ENCODE measurements at regions not wholly inside any gene's neighbourhood (a gene's known extent, or its start where the extent isn't known, plus 50 kb on each side); places are given as distances from the start of the nearest gene placed in this dataset.

- no peak for DNase-seq
Measured at GRCh38 chr18:70429847-70430500, 141.1 kb downstream of the SOCS6 start.

GRCh38 chr18:70428439-70428838 is 139.6 kb downstream of the SOCS6 start:
- DNase-seq = no peak

- DNase-seq = no peak
Measured at GRCh38 chr18:70426818-70427217, 138.0 kb downstream of the SOCS6 start.

- no peak for DNase-seq
Measured at GRCh38 chr18:70425236-70425635, 136.4 kb downstream of the SOCS6 start.

GRCh38 chr18:70423988-70424387 is 135.1 kb downstream of the SOCS6 start:
- no peak for DNase-seq

- no peak for DNase-seq
Measured at GRCh38 chr18:70423120-70423519, 134.3 kb downstream of the SOCS6 start.

GRCh38 chr18:70422391-70422965 is 133.6 kb downstream of the SOCS6 start:
- DNase-seq = no peak

GRCh38 chr18:70421471-70422390 is 132.9 kb downstream of the SOCS6 start:
- no peak for DNase-seq

- no peak for DNase-seq
Measured at GRCh38 chr18:70420146-70420898, 131.5 kb downstream of the SOCS6 start.

- DNase-seq = no peak
Measured at GRCh38 chr18:70419526-70419925, 130.7 kb downstream of the SOCS6 start.

GRCh38 chr18:70418546-70419311 is 129.9 kb downstream of the SOCS6 start:
- DNase-seq = peak; percentile 37

GRCh38 chr18:70417847-70418246 is 129.0 kb downstream of the SOCS6 start:
- no peak for DNase-seq

- DNase-seq = no peak
Measured at GRCh38 chr18:70416496-70416895, 127.7 kb downstream of the SOCS6 start.

- no peak for DNase-seq
Measured at GRCh38 chr18:70415823-70416488, 127.1 kb downstream of the SOCS6 start.

- DNase-seq = no peak
Measured at GRCh38 chr18:70414315-70414900, 125.6 kb downstream of the SOCS6 start.

- DNase-seq = no peak
Measured at GRCh38 chr18:70413455-70413854, 124.6 kb downstream of the SOCS6 start.

- DNase-seq = no peak
Measured at GRCh38 chr18:70411876-70412435, 123.1 kb downstream of the SOCS6 start.

GRCh38 chr18:70411307-70411706 is 122.5 kb downstream of the SOCS6 start:
- no peak for DNase-seq

- no peak for DNase-seq
Measured at GRCh38 chr18:70405052-70405451, 116.2 kb downstream of the SOCS6 start.

GRCh38 chr18:70400476-70400875 is 111.6 kb downstream of the SOCS6 start:
- DNase-seq = no peak

- DNase-seq = no peak
Measured at GRCh38 chr18:70398076-70398475, 109.2 kb downstream of the SOCS6 start.
